Inflammatory macrophage (primary cell): ENCODE measurements at regions not wholly inside any gene's neighbourhood (a gene's known extent, or its start where the extent isn't known, plus 50 kb on each side); places are given as distances from the start of the nearest gene placed in this dataset.
A peak's percentile ranks its signal among the peaks of the same experiment; 100 is the strongest.

ENCODE experiments used
- DNase-seq, 2 donors: peaks; one replicate each; pipeline ENCODE4 v3.0.0-alpha.2; 2020 to 2022

DNA sequence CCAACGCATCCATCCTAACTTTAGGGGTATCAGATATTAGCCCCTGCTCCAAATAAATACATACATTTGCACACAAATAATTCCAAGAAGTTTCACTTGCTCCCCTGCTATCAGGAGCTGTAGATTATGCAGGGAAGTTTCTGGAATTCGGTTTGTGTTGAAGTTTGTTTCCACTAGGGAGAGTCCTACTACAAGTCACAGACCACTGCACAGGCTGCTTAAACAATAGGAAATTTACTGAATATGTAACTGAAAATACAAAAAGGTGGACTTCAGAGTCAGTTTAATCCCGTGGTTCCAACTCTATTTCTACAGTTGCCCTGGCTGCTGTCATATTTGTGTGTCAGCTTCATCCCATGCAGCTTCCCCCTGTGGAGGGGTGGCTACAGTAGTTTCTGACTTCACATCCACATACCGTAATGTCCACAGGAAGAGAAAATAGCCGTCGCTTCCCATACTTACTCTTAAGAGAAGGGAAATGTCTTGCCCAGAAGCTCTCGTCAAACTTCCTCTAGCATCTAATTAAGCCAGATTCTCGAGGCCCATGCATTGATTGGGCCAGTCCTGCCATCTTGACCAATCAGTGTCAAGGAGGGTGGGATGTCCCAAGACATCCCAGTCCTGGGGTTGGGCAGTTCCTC, 286.6 kb downstream of the COG6 start:
- DNase-seq, result no peak

DNA sequence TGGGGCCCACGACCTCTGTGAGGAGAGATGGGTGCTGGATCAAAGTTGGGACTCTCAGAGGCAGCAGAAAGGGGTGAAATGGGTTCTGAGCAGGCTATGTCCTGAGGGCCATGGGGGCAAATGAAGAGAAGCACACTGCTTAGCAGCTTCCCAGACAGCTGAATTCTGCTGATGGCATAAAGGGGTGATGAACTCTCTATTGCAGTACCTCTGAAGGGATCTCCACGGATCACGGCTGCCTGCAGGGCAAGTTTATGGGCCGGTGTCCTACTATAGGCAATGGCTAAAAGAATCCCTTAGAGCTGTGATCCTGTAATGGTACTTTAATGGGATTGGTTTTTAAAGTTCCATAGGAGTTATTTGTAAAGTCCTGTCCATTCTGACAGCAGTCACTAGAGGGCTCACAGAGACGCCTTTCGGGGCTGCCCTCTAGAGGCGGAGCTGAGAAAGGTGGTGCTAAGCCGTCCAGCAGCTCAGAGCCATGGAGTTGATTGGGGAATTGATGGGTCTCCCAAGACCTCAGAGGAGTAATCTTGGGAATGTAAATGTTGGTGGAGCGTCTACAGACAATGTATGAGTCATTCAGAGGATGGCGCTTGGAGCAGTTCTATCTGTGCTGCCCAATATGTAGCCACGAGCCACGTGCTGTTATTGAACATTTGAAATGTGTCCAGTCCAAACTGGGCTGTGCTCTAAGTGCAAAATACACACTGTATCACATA, 287.3 kb downstream of the COG6 start:
- DNase-seq, result peak; percentile 66 to 75

DNA sequence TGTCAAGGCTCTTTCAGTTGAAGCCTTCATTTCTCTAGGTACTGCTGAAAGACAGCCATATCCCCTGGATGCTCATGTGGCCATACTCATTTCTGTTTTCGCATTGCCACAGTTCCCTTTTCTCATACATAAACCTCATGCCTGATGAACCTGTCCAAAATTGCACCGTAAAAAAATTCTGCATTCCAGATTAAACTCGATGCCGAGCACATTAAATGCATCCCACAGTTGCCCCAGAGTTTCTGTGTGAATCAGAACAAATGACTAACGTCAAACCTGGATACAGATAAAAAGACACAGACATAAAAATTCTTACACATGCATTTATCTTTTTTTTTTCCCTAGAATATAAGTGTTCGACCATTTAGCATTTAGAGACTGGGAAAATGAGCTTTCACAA, 288.2 kb downstream of the COG6 start:
- DNase-seq, result no peak

GRCh38 chr13:39945226-39945625, 289.8 kb downstream of the COG6 start:
- no peak for DNase-seq

- DNase-seq, result no peak
Measured at GRCh38 chr13:39946769-39947168, 291.3 kb downstream of the COG6 start.

DNA sequence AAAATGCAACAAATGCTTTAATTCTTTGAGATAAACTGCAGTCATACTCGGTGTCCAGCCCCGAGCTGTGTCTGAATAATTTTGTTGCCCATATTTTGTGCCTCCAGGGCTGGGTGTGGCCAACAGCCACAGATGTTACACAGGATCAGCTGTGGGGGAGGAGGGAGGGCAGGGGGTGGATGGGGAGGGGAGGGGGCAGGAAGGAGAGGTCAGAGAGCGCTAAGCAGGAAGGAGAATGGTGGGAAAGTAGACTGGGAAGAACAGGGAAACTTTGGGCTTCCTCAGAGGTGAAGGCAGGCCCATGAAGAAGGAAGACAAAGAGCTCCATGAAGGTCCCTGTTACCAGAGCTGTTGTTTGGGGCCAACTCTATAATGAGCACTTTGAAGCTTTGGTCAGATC, 295.8 kb downstream of the COG6 start:
- DNase-seq, result no peak

- DNase-seq, result no peak
Measured at GRCh38 chr13:39952249-39953233, 297.1 kb downstream of the COG6 start.

GRCh38 chr13:39954476-39954875, 299.0 kb downstream of the COG6 start:
- no peak for DNase-seq

- no peak for DNase-seq
Measured at GRCh38 chr13:39955560-39955959, 300.1 kb downstream of the COG6 start.

- no peak for DNase-seq
Measured at GRCh38 chr13:39956036-39956435, 300.6 kb downstream of the COG6 start.

DNA sequence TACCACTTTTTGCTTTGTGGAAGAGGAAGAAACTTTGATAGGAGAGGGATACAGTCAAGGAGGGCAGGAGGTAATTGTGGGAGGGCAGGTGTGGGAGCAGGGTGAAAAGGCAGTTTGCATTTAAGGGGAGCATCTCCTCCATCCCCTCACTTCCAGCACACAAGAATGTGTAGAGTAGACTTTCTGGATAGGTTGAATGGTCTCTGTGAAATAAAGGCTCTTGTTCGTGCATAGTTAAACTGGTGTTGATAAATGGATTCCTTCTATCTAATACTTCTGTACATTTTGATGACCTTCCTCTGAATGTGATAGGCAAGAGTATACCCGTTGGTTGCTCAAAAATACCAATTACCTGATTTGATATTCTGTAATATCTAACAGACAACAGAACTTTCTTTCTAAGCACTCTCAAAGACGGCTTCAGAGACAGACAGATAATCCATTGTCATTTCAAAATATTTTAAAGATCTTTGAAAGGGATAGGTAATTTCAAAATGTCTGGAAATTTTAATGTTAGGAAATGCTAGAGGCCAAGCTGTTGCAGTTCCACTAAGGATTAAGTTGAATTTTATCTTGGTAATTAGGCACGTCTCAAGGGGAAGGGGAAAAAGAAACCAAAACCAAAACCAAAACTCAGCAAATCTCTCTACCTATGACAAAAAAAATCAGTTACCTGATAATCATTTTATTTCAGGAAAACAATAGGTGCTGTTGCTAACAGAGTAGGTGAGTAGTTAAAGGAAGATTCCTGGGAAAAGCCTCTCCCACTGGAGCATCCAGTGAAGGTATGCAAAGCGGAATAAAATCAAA, 302.6 kb downstream of the COG6 start:
- no peak for DNase-seq

- no peak for DNase-seq
Measured at GRCh38 chr13:39959497-39960144, 304.2 kb downstream of the COG6 start.

DNA sequence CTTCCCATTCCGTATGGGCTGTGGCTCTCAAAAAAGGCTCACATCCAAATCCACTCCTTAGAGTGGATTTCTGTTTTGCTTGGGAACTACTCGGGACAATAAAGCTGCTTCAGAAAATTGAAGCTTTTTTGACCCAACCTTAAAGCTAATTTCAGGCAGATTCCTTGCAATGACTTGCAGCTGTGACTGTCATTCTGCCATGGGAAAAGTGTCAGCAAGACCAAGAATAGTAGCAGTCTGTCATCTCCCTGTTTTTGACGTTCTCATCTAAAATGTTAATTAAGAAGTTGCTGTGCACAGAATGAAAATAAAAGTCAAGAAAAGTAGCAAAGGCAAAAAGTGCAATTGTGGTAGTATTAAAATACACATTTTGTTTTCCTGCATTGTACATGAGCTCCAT, 304.7 kb downstream of the COG6 start:
- DNase-seq, result no peak

DNA sequence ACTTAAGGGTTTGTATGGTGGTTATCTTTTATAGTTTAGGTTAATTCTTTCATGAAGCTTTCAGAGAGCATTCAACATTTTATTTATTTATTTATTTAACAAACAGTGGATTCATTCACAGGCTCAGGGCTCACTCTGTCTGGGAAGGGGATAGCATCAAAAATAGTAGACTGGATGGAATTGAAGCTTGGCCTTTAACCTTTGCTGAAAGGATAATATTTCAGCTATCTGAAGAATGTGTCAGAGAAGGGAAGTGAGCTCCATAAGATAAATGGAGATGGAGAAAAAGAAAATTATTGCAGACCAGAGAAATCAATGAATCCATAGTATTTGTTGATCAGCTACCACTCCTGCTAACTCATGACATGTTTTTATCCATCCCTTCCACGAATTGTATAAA, 305.6 kb downstream of the COG6 start:
- DNase-seq, result no peak

DNA sequence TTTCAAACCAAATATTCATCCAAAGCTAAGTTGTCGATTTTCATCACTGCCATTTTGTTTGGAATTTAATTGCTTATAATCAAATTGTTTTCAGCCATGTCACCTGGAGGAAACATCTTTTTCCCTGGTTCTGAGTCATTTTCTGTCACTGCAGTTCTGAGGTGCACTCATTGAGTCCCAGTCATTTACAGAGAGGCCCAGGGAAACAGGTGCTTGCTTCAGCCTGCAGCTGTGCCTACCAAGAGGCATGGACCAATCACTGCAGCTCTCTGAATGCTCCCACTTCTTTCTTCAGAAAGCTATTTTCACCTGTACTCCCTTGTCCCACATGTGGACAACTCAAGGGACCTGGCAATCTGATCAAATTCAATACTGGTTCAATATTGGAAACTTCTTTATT, 308.1 kb downstream of the COG6 start:
- DNase-seq, result no peak

GRCh38 chr13:39965309-39965708, 309.8 kb downstream of the COG6 start:
- DNase-seq, result no peak

GRCh38 chr13:39967199-39967959, 311.9 kb downstream of the COG6 start:
- no peak for DNase-seq

- no peak for DNase-seq
Measured at GRCh38 chr13:39968646-39969475, 313.4 kb downstream of the COG6 start.

- DNase-seq, result no peak
Measured at GRCh38 chr13:39970177-39970846, 314.9 kb downstream of the COG6 start.

DNA sequence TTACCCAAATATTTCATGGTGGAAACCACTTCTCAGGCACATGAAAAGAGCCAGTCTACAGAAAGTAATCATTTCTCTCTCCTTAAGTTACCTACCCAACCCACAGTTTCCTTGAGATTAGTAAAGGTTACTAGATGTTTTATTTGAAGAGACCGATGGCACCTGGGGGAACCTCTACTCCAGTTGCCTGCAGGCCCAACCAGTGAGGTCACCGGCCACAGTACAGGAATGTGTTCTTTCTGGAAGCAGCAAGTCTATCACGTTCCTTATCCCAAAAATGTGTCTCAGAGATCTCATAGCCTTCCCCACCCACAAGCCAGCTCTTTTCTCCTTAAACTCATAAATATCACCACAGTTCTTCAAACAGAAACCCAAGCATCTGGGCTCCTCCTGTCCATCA, 316.1 kb downstream of the COG6 start:
- DNase-seq, result no peak
